ENCODE measurements at regions not wholly inside any gene's neighbourhood (a gene's known extent, or its start where the extent isn't known, plus 50 kb on each side); places are given as distances from the start of the nearest gene placed in this dataset.

GRCh38 chr6:155542036-155542435, 86.4 kb upstream of the NOX3 start:
- TF ChIP-seq, protein P1, sequence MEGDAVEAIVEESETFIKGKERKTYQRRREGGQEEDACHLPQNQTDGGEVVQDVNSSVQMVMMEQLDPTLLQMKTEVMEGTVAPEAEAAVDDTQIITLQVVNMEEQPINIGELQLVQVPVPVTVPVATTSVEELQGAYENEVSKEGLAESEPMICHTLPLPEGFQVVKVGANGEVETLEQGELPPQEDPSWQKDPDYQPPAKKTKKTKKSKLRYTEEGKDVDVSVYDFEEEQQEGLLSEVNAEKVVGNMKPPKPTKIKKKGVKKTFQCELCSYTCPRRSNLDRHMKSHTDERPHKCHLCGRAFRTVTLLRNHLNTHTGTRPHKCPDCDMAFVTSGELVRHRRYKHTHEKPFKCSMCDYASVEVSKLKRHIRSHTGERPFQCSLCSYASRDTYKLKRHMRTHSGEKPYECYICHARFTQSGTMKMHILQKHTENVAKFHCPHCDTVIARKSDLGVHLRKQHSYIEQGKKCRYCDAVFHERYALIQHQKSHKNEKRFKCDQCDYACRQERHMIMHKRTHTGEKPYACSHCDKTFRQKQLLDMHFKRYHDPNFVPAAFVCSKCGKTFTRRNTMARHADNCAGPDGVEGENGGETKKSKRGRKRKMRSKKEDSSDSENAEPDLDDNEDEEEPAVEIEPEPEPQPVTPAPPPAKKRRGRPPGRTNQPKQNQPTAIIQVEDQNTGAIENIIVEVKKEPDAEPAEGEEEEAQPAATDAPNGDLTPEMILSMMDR (IDR thresholded peaks at IDR 0.05): no peak
- no peak for TF ChIP-seq POLR2A (IDR thresholded peaks at IDR 0.05)

Measured in body of pancreas (tissue), 4 donors.